ENCODE measurements at regions not wholly inside any gene's neighbourhood (a gene's known extent, or its start where the extent isn't known, plus 50 kb on each side); places are given as distances from the start of the nearest gene placed in this dataset.

GRCh38 chr5:54832045-54832444 is 153.3 kb downstream of the ESM1 start:
- DNase-seq (ENCODE audit: low read depth, low spot score) (no peak), ATAC-seq (no peak)
- H4K20me1 ChIP-seq (ENCODE audit: insufficient read depth): no peaks in the 10 kb centered on the region
- peaks cover 9% of the 10 kb centered on the region; the same call in 1 of the 2 replicates for H3K27me3 ChIP-seq (ENCODE audit: insufficient read depth, low read length)
- no peaks in the 10 kb centered on the region for H3K4me1 ChIP-seq (ENCODE audit: control insufficient read depth in 1 of 2, insufficient read depth in 2 of 2, low read length in 2 of 2)
- intact Hi-C loops (cut with micrococcal nuclease): no loop called here
- CTCF ChIA-PET: no interaction called here
- no peak overlapping the region for H2AFZ ChIP-seq (ENCODE audit: low read depth, low read length, poor library complexity, severe bottlenecking)
- H3K4me3 ChIP-seq (replicated peaks in 1 of 2; ENCODE audit: low read depth in 1 of 2, low read length in 2 of 2): no peak overlapping the region
- no peaks in the 10 kb centered on the region for H3K36me3 ChIP-seq (ENCODE audit: control insufficient read depth in 1 of 2, insufficient read depth in 2 of 2, low read length in 2 of 2)
- H3K79me2 ChIP-seq (ENCODE audit: insufficient read depth, low read length): no peaks in the 10 kb centered on the region
- no peak overlapping the region for H3K27ac ChIP-seq (ENCODE audit: low read depth, low read length)
- H3K9me2 ChIP-seq (ENCODE audit: insufficient read depth): no peaks in the 10 kb centered on the region
- H3K4me2 ChIP-seq (ENCODE audit: low read length): no peak overlapping the region
- TF ChIP-seq CEBPB (IDR thresholded peaks at IDR 0.05; ENCODE audit: low read depth): no peak
- TF ChIP-seq ZBTB33 (IDR thresholded peaks at IDR 0.05; ENCODE audit: extremely low read depth, insufficient replicate concordance, low read length): no peak
- TF ChIP-seq ELF1 (IDR thresholded peaks at IDR 0.05; ENCODE audit: borderline replicate concordance, low read depth): no peak
- TF ChIP-seq SP1 (IDR thresholded peaks at IDR 0.05; ENCODE audit: low read depth): no peak
- no peak for TF ChIP-seq RAD21 (IDR thresholded peaks at IDR 0.05; ENCODE audit: low read depth)
- H3K9me3 ChIP-seq (ENCODE audit: control insufficient read depth in 1 of 2, insufficient read depth in 1 of 2, low read depth in 1 of 2, low read length in 2 of 2): no peaks in the 10 kb centered on the region
- POLR2A ChIA-PET: no interaction called here
- H3K9ac ChIP-seq (ENCODE audit: low read length): no peak overlapping the region
- BruUV-seq (replicated peaks): no TSS peak
- RAD21 ChIA-PET (ENCODE audit: low non-redundant PET in 1 of 2, low total read pairs in 2 of 2, uncharacterized antibody in 2 of 2, unreplicated experiment in 2 of 2): no interaction called here

- Histone ChIP-seq H3K9me2 (ENCODE audit: insufficient read depth) (no peaks in the 10 kb centered on the region), H3K79me2 (ENCODE audit: insufficient read depth, low read length) (no peaks in the 10 kb centered on the region), H3K9ac (ENCODE audit: low read length) (no peak overlapping the region), H3K4me2 (ENCODE audit: low read length) (no peak overlapping the region), H3K27ac (ENCODE audit: low read depth, low read length) (no peak overlapping the region), H3K4me3 (replicated peaks in 1 of 2; ENCODE audit: low read depth in 1 of 2, low read length in 2 of 2) (no peak overlapping the region), H3K9me3 (ENCODE audit: control insufficient read depth in 1 of 2, insufficient read depth in 1 of 2, low read depth in 1 of 2, low read length in 2 of 2) (no peaks in the 10 kb centered on the region), H2AFZ (ENCODE audit: low read depth, low read length, poor library complexity, severe bottlenecking) (no peak overlapping the region), H3K27me3 (ENCODE audit: insufficient read depth, low read length) (peaks cover 9% of the 10 kb centered on the region; the same call in 1 of the 2 replicates), H4K20me1 (ENCODE audit: insufficient read depth) (no peaks in the 10 kb centered on the region), H3K36me3 (ENCODE audit: control insufficient read depth in 1 of 2, insufficient read depth in 2 of 2, low read length in 2 of 2) (no peaks in the 10 kb centered on the region), H3K4me1 (ENCODE audit: control insufficient read depth in 1 of 2, insufficient read depth in 2 of 2, low read length in 2 of 2) (no peaks in the 10 kb centered on the region)
- POLR2A ChIA-PET: no interaction called here
- ATAC-seq (no peak), DNase-seq (ENCODE audit: low read depth, low spot score) (no peak)
- TF ChIP-seq CEBPB (IDR thresholded peaks at IDR 0.05; ENCODE audit: low read depth): no peak
- CTCF ChIA-PET: no interaction called here
- no TSS peak for BruUV-seq (replicated peaks)
- RAD21 ChIA-PET (ENCODE audit: low non-redundant PET in 1 of 2, low total read pairs in 2 of 2, uncharacterized antibody in 2 of 2, unreplicated experiment in 2 of 2): no interaction called here
- intact Hi-C loops (cut with micrococcal nuclease): no loop called here
Observed at GRCh38 chr5:54831233-54831632, 154.2 kb downstream of the ESM1 start.

All from HCT116 (cell line).